CD4-positive, CD25-positive, alpha-beta regulatory T cell (primary cell): ENCODE measurements at regions not wholly inside any gene's neighbourhood (a gene's known extent, or its start where the extent isn't known, plus 50 kb on each side); places are given as distances from the start of the nearest gene placed in this dataset.
"Not testable (repeated sequence)": the region's sequence is repeated elsewhere in the genome, so short reads cannot be mapped to it uniquely, and the experiment has no call there.

Experiments used
- ATAC-seq, 2 donors: fragments of 150-1000 bp; cut with Tn5 transposase; one replicate each; pipeline ENCODE4 v1.10.0; 2021; ENCODE audit warnings: low read depth in 2 of 2, moderate number of reproducible peaks in 2 of 2, moderate library complexity in 1 of 2
- DNase-seq, 3 donors: peaks; one replicate each; pipeline versions ENCODE4 v3.0.0 to v3.0.0-alpha.2; 2012 to 2022; ENCODE audit warnings: mixed read lengths in 1 of 3
- H3K27ac ChIP-seq: one replicate; pipeline ENCODE4 v1.7.0; 2013; ENCODE audit warnings: mild to moderate bottlenecking, low read length; ENCODE audit not compliant: insufficient read depth, poor library complexity, severe bottlenecking
- H3K27me3 ChIP-seq: one replicate; pipeline ENCODE4 v1.7.0; 2013; ENCODE audit warnings: low read length; ENCODE audit not compliant: control insufficient read depth, insufficient read depth
- H3K36me3 ChIP-seq: one replicate; pipeline ENCODE4 v1.7.0; 2013; ENCODE audit warnings: mild to moderate bottlenecking, low read length, moderate library complexity; ENCODE audit not compliant: control insufficient read depth, insufficient read depth
- H3K4me1 ChIP-seq: 2 replicates; pipeline ENCODE4 v1.7.0; 2013; ENCODE audit warnings: mild to moderate bottlenecking, low read length; ENCODE audit not compliant: insufficient read depth, control insufficient read depth, poor library complexity, severe bottlenecking
- H3K4me3 ChIP-seq: one replicate; pipeline ENCODE4 v1.7.0; 2013; ENCODE audit warnings: low read depth, mild to moderate bottlenecking, low read length, moderate library complexity
- H3K9me3 ChIP-seq, 2 experiments: 1 replicate in 1 of 2; 2 replicates in 1 of 2; pipeline ENCODE4 v1.7.0; 2013; ENCODE audit warnings: low read length in 2 of 2, mild to moderate bottlenecking in 1 of 2, moderate library complexity in 1 of 2; ENCODE audit not compliant: control insufficient read depth in 2 of 2
- H3K27ac Mint-ChIP-seq, 3 donors: one replicate each; pipeline ENCODE4 v1.8.0; 2020 to 2022; ENCODE audit warnings: mild to moderate bottlenecking in 3 of 3, mixed read lengths in 3 of 3, moderate library complexity in 2 of 3
- H3K27me3 Mint-ChIP-seq: one replicate; pipeline ENCODE4 v1.8.0; 2022; ENCODE audit warnings: mild to moderate bottlenecking, mixed read lengths
- H3K36me3 Mint-ChIP-seq: one replicate; pipeline ENCODE4 v1.8.0; 2020; ENCODE audit warnings: mixed read lengths
- H3K4me1 Mint-ChIP-seq, 4 donors: one replicate each; pipeline ENCODE4 v1.8.0; 2020 to 2022; ENCODE audit warnings: mixed read lengths in 4 of 4, mild to moderate bottlenecking in 1 of 4
- H3K4me3 Mint-ChIP-seq, 4 donors: one replicate each; pipeline ENCODE4 v1.8.0; 2020 to 2022; ENCODE audit warnings: mild to moderate bottlenecking in 4 of 4, mixed read lengths in 4 of 4, moderate library complexity in 3 of 4
- H3K9me3 Mint-ChIP-seq, 7 donors: one replicate each; pipeline ENCODE4 v1.8.0; 2020 to 2022; ENCODE audit warnings: mixed read lengths in 7 of 7, mild to moderate bottlenecking in 3 of 7, moderate library complexity in 2 of 7

DNA sequence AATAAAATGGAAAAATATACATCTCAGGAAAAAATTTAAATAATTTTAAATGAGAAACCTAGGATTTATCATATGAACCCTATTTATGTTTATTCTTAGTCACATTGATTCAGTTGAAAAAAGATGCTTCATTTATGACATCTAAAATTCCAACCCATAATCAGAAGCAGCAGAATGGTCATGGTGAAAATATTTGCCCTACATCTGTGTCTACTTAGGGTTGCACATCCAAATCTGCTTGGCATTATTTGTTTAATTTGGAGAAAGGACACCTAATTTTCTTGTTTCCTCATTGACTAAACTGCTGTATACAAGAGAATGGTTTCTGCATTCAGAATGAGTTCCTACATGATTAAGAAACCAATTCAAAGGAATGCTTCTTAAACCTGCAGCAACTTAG, 72.9 kb upstream of the SKAP2 start:
- no peak overlapping the region for H3K27ac ChIP-seq
- Mint-ChIP-seq H3K27me3 (no peaks in the 10 kb centered on the region), H3K4me1 (no peaks in the 10 kb centered on the region), H3K36me3 (no peaks in the 10 kb centered on the region), H3K27ac (no peak overlapping the region), H3K4me3 (no peak overlapping the region), H3K9me3 (peaks cover 0 to 8% (median 0%) of the 10 kb centered on the region in 7 donors)
- peaks cover 2% of the 10 kb centered on the region for H3K27me3 ChIP-seq
- H3K4me3 ChIP-seq = no peak overlapping the region
- ATAC-seq (no peak), DNase-seq (no peak)
- H3K9me3 ChIP-seq = no peaks in the 10 kb centered on the region
- no peaks in the 10 kb centered on the region for H3K4me1 ChIP-seq
- H3K36me3 ChIP-seq = no peaks in the 10 kb centered on the region

DNA sequence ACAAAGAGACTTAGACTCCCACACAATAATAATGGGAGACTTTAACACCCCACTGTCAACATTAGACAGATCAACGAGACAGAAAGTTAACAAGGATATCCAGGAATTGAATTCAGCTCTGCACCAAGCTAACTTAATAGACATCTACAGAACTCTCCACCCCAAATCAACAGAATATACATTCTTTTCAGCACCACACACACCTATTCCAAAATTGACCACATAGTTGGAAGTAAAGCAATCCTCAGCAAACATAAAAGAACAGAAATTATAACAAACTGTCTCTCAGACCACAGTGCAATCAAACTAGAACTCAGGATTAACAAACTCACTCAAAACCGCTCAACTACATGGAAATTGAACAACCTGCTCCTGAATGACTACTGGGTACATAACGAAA, 68.2 kb upstream of the SKAP2 start:
- not testable (repeated sequence) for H3K4me3 Mint-ChIP-seq, H3K36me3 Mint-ChIP-seq, H3K27ac ChIP-seq, H3K9me3 Mint-ChIP-seq, H3K27me3 Mint-ChIP-seq, DNase-seq, H3K4me1 ChIP-seq, H3K4me3 ChIP-seq, ATAC-seq, H3K36me3 ChIP-seq, H3K9me3 ChIP-seq, H3K4me1 Mint-ChIP-seq, H3K27me3 ChIP-seq, H3K27ac Mint-ChIP-seq

DNA sequence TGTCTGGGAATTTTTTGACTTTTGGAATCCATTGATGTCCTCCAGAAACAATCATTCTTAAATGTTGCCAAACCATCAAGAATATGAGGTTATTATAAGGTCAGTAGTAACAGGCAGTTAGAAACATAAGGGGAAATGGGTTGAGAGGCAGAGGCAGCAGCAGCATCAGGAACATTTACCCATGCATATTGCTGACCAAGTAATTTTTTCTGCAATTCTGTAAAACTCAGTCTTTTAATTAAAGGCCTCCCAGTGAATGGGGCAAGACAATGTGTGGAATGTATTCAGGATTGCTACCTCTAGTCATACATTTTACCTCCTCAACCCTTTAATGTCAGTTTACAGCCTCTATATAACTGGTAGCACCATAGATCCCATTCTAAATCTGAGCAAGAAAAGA, 66.5 kb upstream of the SKAP2 start:
- no peaks in the 10 kb centered on the region for H3K4me1 Mint-ChIP-seq
- no peak for ATAC-seq
- Histone ChIP-seq H3K4me1 (no peaks in the 10 kb centered on the region), H3K27me3 (peaks cover 6% of the 10 kb centered on the region), H3K27ac (no peak overlapping the region), H3K36me3 (no peaks in the 10 kb centered on the region), H3K9me3 (no peaks in the 10 kb centered on the region), H3K4me3 (no peak overlapping the region)
- no peak for DNase-seq
- H3K9me3 Mint-ChIP-seq = peaks cover 0 to 6% (median 0%) of the 10 kb centered on the region in 7 donors
- H3K27ac Mint-ChIP-seq = no peak overlapping the region
- no peaks in the 10 kb centered on the region for H3K36me3 Mint-ChIP-seq
- H3K4me3 Mint-ChIP-seq = no peak overlapping the region
- H3K27me3 Mint-ChIP-seq = no peaks in the 10 kb centered on the region

DNA sequence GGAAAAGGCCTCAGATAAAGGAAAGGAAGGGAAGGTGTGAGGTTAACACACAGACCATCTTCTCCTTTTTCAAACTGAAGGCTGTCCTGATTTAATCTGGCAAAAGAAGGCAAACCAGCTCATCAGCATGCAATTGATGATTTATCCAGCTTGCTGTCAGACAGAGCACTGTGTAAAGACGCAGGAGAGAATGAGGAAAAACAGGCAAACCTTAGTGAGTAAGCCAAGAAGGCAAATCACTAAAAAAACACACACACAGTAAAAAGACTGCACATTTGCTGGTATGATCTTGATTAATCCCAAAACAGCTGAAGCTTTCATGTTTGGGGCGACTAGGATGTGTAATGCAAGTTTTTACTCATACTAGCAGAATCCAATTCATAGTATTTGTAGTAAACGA, 65.8 kb upstream of the SKAP2 start:
- ATAC-seq = no peak
- Mint-ChIP-seq H3K27me3 (no peaks in the 10 kb centered on the region), H3K36me3 (no peaks in the 10 kb centered on the region), H3K4me3 (no peak overlapping the region), H3K4me1 (no peaks in the 10 kb centered on the region), H3K9me3 (peaks cover 0 to 4% (median 0%) of the 10 kb centered on the region in 7 donors), H3K27ac (no peak overlapping the region)
- H3K36me3 ChIP-seq = no peaks in the 10 kb centered on the region
- H3K4me1 ChIP-seq = no peaks in the 10 kb centered on the region
- no peak overlapping the region for H3K4me3 ChIP-seq
- no peaks in the 10 kb centered on the region for H3K9me3 ChIP-seq
- no peak overlapping the region for H3K27ac ChIP-seq
- peaks cover 6% of the 10 kb centered on the region for H3K27me3 ChIP-seq
- no peak for DNase-seq

DNA sequence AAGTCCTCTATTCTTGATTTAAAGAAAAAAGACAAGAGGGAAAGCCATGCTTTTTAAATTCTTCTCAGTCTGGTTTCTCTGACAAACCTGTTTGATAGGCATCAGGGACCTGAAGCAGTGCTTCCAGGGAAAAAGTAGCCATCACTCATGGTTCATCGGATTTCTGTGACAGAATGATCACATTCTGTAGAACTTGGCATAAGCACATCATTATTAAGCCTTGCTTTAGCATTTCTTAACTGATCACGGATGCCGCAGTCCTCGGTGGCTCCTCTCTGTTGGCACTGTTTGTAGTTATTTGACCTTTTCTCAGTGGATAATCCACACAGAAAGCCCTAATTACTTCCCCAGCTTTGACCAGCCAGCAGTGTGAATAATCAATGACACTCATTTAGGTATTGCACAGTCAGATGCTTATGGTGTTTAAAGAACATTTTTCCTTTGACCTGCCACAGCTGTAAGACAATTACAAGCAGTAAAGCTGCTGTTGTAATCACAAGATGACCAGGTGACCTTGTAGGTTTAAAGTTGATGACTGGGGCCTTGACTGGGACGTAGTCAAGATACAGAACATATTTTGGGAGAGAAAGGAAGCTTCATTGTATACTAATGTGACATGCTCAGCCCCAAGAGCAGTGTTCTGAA, 64.4 kb upstream of the SKAP2 start:
- no peak overlapping the region for H3K4me3 ChIP-seq
- Mint-ChIP-seq H3K4me3 (no peak overlapping the region), H3K27ac (no peak overlapping the region), H3K4me1 (no peaks in the 10 kb centered on the region), H3K36me3 (no peaks in the 10 kb centered on the region), H3K27me3 (no peaks in the 10 kb centered on the region), H3K9me3 (peaks cover 0 to 3% (median 0%) of the 10 kb centered on the region in 7 donors)
- no peak overlapping the region for H3K27ac ChIP-seq
- peaks cover 6% of the 10 kb centered on the region for H3K27me3 ChIP-seq
- no peaks in the 10 kb centered on the region for H3K9me3 ChIP-seq
- no peaks in the 10 kb centered on the region for H3K36me3 ChIP-seq
- no peaks in the 10 kb centered on the region for H3K4me1 ChIP-seq
- no peak for DNase-seq
- no peak for ATAC-seq

DNA sequence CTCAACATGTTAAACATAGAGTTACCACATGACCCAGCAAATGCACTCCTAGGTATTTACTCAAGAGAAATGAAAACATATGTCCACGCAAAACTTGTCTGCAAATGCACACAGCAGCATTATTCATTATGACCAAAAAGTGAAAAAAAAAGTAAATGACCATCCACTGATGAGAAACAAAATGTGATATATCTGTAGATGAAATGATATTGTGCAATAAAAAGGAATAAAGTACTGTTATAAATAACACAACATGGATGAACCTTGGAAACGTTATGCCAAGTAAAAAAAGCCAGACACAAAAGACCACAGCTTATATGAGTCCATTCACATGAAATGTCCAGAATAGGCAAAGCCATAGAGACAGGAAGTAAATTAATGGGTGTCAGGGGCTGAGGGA, 61.4 kb upstream of the SKAP2 start:
- no peak overlapping the region for H3K27ac Mint-ChIP-seq
- no peak overlapping the region for H3K4me3 Mint-ChIP-seq
- peaks cover 4% of the 10 kb centered on the region for H3K27me3 Mint-ChIP-seq
- H3K27me3 ChIP-seq = peaks cover 6% of the 10 kb centered on the region
- H3K4me3 ChIP-seq = no peak overlapping the region
- H3K9me3 ChIP-seq = no peaks in the 10 kb centered on the region
- H3K36me3 ChIP-seq = no peaks in the 10 kb centered on the region
- no peaks in the 10 kb centered on the region for H3K4me1 Mint-ChIP-seq
- DNase-seq (no peak), ATAC-seq (no peak)
- H3K9me3 Mint-ChIP-seq = peaks cover 0 to 2% (median 0%) of the 10 kb centered on the region in 7 donors
- H3K4me1 ChIP-seq = no peaks in the 10 kb centered on the region
- no peaks in the 10 kb centered on the region for H3K36me3 Mint-ChIP-seq
- no peak overlapping the region for H3K27ac ChIP-seq

DNA sequence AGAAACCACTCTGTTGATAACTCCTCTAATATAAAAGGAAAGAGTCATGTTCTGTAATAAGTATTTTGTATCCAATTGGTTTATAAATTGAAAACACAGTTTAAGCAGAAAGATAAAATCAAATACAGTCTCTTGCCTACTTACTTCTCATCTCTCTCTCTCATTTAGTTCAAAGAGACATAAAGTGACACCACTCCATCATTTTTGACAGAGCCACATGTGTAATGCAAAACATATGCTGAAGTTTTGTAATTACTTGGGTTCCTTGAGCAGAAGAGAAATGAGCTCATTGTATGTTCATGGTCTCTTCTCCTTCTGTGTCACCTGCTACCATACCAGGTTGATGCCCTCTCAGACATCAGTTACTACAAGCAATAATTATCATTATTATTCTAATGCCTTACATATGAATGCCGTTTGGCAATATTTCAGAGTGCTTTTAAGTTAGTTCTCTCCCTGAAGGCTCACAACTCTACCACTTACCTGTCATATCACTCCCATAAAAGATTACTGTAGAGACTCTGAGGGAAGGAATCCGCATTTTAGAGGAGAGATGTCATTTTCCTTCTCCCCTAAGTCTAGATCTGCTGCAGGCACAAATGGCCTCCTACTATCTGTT, 59.9 kb upstream of the SKAP2 start:
- DNase-seq (no peak), ATAC-seq (no peak)
- no peaks in the 10 kb centered on the region for H3K4me1 Mint-ChIP-seq
- H3K27ac Mint-ChIP-seq = no peak overlapping the region
- Histone ChIP-seq H3K27ac (no peak overlapping the region), H3K9me3 (no peaks in the 10 kb centered on the region), H3K27me3 (peaks cover 6% of the 10 kb centered on the region), H3K4me1 (no peaks in the 10 kb centered on the region), H3K4me3 (no peak overlapping the region), H3K36me3 (no peaks in the 10 kb centered on the region)
- H3K9me3 Mint-ChIP-seq = no peaks in the 10 kb centered on the region
- no peak overlapping the region for H3K4me3 Mint-ChIP-seq
- H3K36me3 Mint-ChIP-seq = no peaks in the 10 kb centered on the region
- H3K27me3 Mint-ChIP-seq = peaks cover 5% of the 10 kb centered on the region

DNA sequence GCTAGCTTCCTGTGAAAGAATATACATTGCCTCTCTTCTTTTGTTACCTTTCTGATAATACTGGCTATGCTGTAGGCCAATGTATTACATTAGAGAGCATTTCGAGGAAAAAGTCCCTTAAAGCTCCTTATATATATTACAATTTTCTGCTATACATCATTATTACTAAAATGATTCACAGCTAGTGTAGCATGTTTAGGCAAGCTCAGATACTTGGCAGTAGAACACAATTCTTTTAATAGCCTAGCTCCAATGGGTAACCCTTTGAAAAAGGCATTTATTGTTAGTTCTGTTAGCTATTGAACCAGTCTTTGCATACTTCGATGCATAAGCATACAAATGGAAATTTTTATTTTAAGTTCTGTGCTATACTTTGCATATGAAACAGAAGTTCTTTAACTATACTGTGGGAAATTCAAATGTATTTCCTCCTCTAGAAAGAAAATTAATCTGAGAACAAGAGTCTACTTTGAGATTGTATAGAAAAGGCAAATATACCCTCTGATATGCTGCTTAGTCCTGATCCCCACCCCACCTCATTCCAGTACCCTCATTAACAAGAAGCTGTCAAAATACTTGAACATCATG, 55.6 kb upstream of the SKAP2 start:
- Mint-ChIP-seq H3K4me3 (no peak overlapping the region), H3K36me3 (no peaks in the 10 kb centered on the region), H3K9me3 (no peaks in the 10 kb centered on the region)

More for the DNA sequence above, 55.6 kb upstream of the SKAP2 start:
- H3K4me1 ChIP-seq = no peaks in the 10 kb centered on the region
- no peak for DNase-seq
- no peak for ATAC-seq
- H3K27ac ChIP-seq = no peak overlapping the region
- no peaks in the 10 kb centered on the region for H3K9me3 ChIP-seq
- peaks cover 5% of the 10 kb centered on the region for H3K27me3 ChIP-seq
- Mint-ChIP-seq H3K27ac (no peak overlapping the region), H3K27me3 (peaks cover 13% of the 10 kb centered on the region), H3K4me1 (no peaks in the 10 kb centered on the region)
- H3K36me3 ChIP-seq = no peaks in the 10 kb centered on the region
- H3K4me3 ChIP-seq = no peak overlapping the region
